KOPT-K1 (cell line): ENCODE measurements at regions not wholly inside any gene's neighbourhood (a gene's known extent, or its start where the extent isn't known, plus 50 kb on each side); places are given as distances from the start of the nearest gene placed in this dataset.
"Not testable (repeated sequence)": the region's sequence is repeated elsewhere in the genome, so short reads cannot be mapped to it uniquely, and the experiment has no call there.

Source experiments
- H3K27ac ChIP-seq: fragments of 200-600 bp; sonication (generic); 2 replicates; pipeline ENCODE4 v1.5.1; 2016; ENCODE audit warnings: antibody characterized with exemption, mild to moderate bottlenecking, low read depth, low read length; ENCODE audit not compliant: poor library complexity, severe bottlenecking
- H3K36me3 ChIP-seq: fragments of 200-600 bp; sonication (generic); 2 replicates; pipeline ENCODE4 v1.5.1; 2017; ENCODE audit warnings: antibody characterized with exemption, mild to moderate bottlenecking, low read length, moderate library complexity; ENCODE audit not compliant: insufficient read depth
- H3K9me3 ChIP-seq: fragments of 200-600 bp; sonication (generic); 2 replicates; pipeline ENCODE4 v1.5.1; 2017; ENCODE audit warnings: antibody characterized with exemption, low read length, mild to moderate bottlenecking; ENCODE audit not compliant: insufficient read depth, poor library complexity, severe bottlenecking

GRCh38 chr5:166091931-166092330 lies 2199.5 kb upstream of the WWC1 start:
- Histone ChIP-seq H3K9me3 (no peaks in the 10 kb centered on the region), H3K27ac (no peak overlapping the region), H3K36me3 (no peaks in the 10 kb centered on the region)

GRCh38 chr5:166093312-166093711 lies 2198.1 kb upstream of the WWC1 start:
- H3K9me3 ChIP-seq: no peaks in the 10 kb centered on the region
- no peaks in the 10 kb centered on the region for H3K36me3 ChIP-seq
- H3K27ac ChIP-seq: no peak overlapping the region

- Histone ChIP-seq H3K27ac (no peak overlapping the region), H3K9me3 (no peaks in the 10 kb centered on the region), H3K36me3 (no peaks in the 10 kb centered on the region)
Measured at GRCh38 chr5:166102947-166103346, 2188.5 kb upstream of the WWC1 start.

GRCh38 chr5:166111021-166111420 lies 2180.4 kb upstream of the WWC1 start:
- Histone ChIP-seq H3K9me3 (no peaks in the 10 kb centered on the region), H3K27ac (no peak overlapping the region), H3K36me3 (no peaks in the 10 kb centered on the region)

GRCh38 chr5:166117072-166118066 lies 2174.1 kb upstream of the WWC1 start:
- H3K9me3 ChIP-seq: no peaks in the 10 kb centered on the region
- no peak overlapping the region for H3K27ac ChIP-seq
- H3K36me3 ChIP-seq: no peaks in the 10 kb centered on the region

- no peaks in the 10 kb centered on the region for H3K36me3 ChIP-seq
- H3K27ac ChIP-seq: no peak overlapping the region
- no peaks in the 10 kb centered on the region for H3K9me3 ChIP-seq
Measured at GRCh38 chr5:166119506-166119905, 2171.9 kb upstream of the WWC1 start.

- Histone ChIP-seq H3K36me3 (no peaks in the 10 kb centered on the region), H3K9me3 (no peaks in the 10 kb centered on the region), H3K27ac (no peak overlapping the region)
Measured at GRCh38 chr5:166123717-166124116, 2167.7 kb upstream of the WWC1 start.

GRCh38 chr5:166127766-166128570 lies 2163.5 kb upstream of the WWC1 start:
- no peak overlapping the region for H3K27ac ChIP-seq
- H3K9me3 ChIP-seq: no peaks in the 10 kb centered on the region
- no peaks in the 10 kb centered on the region for H3K36me3 ChIP-seq

GRCh38 chr5:166145107-166145506 lies 2146.3 kb upstream of the WWC1 start:
- H3K27ac ChIP-seq, H3K9me3 ChIP-seq, H3K36me3 ChIP-seq: not testable (repeated sequence)

GRCh38 chr5:166163996-166164610 lies 2127.3 kb upstream of the WWC1 start:
- Histone ChIP-seq H3K9me3 (no peaks in the 10 kb centered on the region), H3K36me3 (no peaks in the 10 kb centered on the region), H3K27ac (no peak overlapping the region)

GRCh38 chr5:166165596-166165995 lies 2125.8 kb upstream of the WWC1 start:
- H3K36me3 ChIP-seq: no peaks in the 10 kb centered on the region
- H3K9me3 ChIP-seq: no peaks in the 10 kb centered on the region
- H3K27ac ChIP-seq: no peak overlapping the region

- no peak overlapping the region for H3K27ac ChIP-seq
- H3K36me3 ChIP-seq: no peaks in the 10 kb centered on the region
- H3K9me3 ChIP-seq: no peaks in the 10 kb centered on the region
Measured at GRCh38 chr5:166166071-166166470, 2125.4 kb upstream of the WWC1 start.

- no peaks in the 10 kb centered on the region for H3K36me3 ChIP-seq
- no peaks in the 10 kb centered on the region for H3K9me3 ChIP-seq
- H3K27ac ChIP-seq: no peak overlapping the region
Measured at GRCh38 chr5:166172597-166172996, 2118.8 kb upstream of the WWC1 start.

GRCh38 chr5:166178411-166179080 lies 2112.9 kb upstream of the WWC1 start:
- H3K27ac ChIP-seq: no peak overlapping the region
- no peaks in the 10 kb centered on the region for H3K36me3 ChIP-seq
- H3K9me3 ChIP-seq: no peaks in the 10 kb centered on the region

- H3K9me3 ChIP-seq: no peaks in the 10 kb centered on the region
- H3K36me3 ChIP-seq: no peaks in the 10 kb centered on the region
- H3K27ac ChIP-seq: no peak overlapping the region
Measured at GRCh38 chr5:166185185-166185584, 2106.3 kb upstream of the WWC1 start.
